NT2/D1 (cell line): ENCODE measurements at regions not wholly inside any gene's neighbourhood (a gene's known extent, or its start where the extent isn't known, plus 50 kb on each side); places are given as distances from the start of the nearest gene placed in this dataset.

Experiments used
- SUZ12 ChIP-seq: IDR thresholded peaks from 2 replicates; pipeline ENCODE4 v1.6.1; 2011; ENCODE audit not compliant: insufficient read length, insufficient read depth; ENCODE audit errors: extremely low read depth
- ZNF274 ChIP-seq: IDR thresholded peaks from 2 replicates; pipeline ENCODE4 v1.6.1; 2011; ENCODE audit warnings: mild to moderate bottlenecking, low read depth, low read length

DNA sequence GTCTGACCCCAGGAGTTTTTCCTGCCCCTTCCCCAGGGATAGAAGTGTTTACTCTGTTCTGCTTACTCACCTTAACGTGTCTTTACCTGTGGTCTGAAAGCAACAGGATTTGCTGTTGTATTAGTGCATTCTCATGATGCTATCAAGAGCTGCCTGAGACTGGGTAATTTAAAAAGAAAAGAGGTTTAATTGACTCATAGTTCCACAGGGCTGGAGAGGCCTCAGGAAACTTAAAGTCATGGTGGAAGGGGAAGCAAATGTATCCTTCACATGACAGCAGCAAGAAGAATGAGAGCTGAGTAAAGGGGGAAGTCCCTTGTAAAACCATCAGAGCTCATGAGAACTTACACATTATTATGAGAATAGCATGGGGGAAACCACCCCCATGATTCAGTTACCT, 240.4 kb downstream of the SNAPC1 start:
- TF ChIP-seq SUZ12 (no peak), ZNF274 (no peak)
